ENCODE measurements at regions not wholly inside any gene's neighbourhood (a gene's known extent, or its start where the extent isn't known, plus 50 kb on each side); places are given as distances from the start of the nearest gene placed in this dataset.

DNA sequence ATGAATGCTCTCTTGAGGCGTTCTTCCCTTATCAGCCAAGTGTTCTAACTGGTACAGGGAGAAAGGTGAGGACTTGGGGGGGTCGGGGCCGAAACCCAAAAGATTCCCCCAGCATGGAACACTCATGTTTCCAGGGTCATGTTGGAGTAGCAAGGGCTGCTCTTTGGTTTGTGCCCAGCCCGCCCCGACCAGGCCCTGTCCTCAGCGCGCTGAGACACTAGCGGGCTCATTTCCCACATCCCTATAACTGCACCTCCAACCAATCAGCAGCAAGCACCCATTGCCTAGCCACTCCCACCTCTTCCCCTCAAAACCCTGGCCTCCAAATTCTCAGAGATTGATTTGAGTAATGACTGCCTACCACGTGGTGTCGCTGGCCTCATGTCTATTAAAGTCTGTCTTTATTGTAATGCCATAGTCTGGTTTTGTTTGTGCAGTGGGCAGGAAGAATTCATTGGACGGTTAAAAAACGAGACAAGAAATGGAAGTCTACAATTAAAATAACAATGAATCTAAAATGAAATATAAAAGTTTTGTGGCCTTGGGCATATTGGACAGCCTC lies 1928.4 kb downstream of the STIM2 start:
- WGBS, 4 donors, result 88 to 97% (median 92%) methylated on average over 12 of the region's 12 CpGs
- no peak for ATAC-seq
- no peak for TF ChIP-seq POLR2A (IDR thresholded peaks at IDR 0.05)
- TF ChIP-seq, protein P1, sequence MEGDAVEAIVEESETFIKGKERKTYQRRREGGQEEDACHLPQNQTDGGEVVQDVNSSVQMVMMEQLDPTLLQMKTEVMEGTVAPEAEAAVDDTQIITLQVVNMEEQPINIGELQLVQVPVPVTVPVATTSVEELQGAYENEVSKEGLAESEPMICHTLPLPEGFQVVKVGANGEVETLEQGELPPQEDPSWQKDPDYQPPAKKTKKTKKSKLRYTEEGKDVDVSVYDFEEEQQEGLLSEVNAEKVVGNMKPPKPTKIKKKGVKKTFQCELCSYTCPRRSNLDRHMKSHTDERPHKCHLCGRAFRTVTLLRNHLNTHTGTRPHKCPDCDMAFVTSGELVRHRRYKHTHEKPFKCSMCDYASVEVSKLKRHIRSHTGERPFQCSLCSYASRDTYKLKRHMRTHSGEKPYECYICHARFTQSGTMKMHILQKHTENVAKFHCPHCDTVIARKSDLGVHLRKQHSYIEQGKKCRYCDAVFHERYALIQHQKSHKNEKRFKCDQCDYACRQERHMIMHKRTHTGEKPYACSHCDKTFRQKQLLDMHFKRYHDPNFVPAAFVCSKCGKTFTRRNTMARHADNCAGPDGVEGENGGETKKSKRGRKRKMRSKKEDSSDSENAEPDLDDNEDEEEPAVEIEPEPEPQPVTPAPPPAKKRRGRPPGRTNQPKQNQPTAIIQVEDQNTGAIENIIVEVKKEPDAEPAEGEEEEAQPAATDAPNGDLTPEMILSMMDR (IDR thresholded peaks at IDR 0.05), result no peak

DNA sequence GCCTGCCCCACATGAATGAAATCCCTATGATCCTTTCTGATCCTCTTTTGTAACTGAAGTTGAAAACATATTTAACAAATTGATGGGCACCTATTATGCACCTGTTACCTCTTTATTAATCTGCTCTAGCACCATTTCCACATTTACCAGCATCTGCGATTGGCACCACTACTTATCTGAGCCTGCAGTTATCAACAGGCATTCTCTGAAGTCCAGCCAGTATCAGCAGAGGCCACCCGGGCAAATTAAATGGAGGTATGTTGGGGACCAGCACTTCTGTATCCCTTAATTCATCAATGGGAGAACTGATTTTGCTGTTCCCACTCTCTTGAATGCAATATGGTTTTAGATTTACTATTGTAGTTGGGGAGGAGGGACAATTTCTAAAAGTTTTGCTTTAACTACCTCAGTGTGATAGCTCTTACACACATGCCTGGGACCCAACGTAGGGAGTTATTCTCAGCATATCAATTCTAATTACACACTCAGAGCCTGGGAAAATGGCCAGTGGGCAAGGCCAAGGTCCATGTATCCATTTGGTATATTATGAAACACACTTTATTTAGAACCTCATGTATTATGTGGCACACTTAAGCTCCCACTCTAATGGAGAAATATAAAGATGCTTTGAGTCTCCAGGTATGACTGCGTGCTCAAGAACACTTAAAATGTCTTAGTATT lies 1927.1 kb upstream of the PCDH7 start:
- no peak overlapping the region for H3K4me3 ChIP-seq
- WGBS, 4 donors, result 32 to 53% (median 40%) methylated on average over 4 of the region's 4 CpGs
- H3K9me3 ChIP-seq, result peaks cover 0 to 8% (median 0%) of the 10 kb centered on the region in 12 donors
- peaks cover 0 to 12% (median 0%) of the 10 kb centered on the region in 12 donors for H3K4me1 ChIP-seq
- TF ChIP-seq, protein P1 (IDR thresholded peaks at IDR 0.05), result no peak
- no peak for TF ChIP-seq POLR2A (IDR thresholded peaks at IDR 0.05)
- ATAC-seq, result peak; percentile 98 to 99 (median 98)
- intact Hi-C loops (cut with DNase I), result no loop called here
- H3K27ac ChIP-seq, result peak overlapping the region in 11 of 12 donors; percentile 21 to 89 (median 70)
- DNase-seq, result peak in 4 of 5 donors; percentile 71 to 76 (median 72)
- no peaks in the 10 kb centered on the region for H3K36me3 ChIP-seq
- H3K27me3 ChIP-seq, result no peaks in the 10 kb centered on the region

More for the DNA sequence above, 1928.4 kb downstream of the STIM2 start:
- Histone ChIP-seq H3K27me3 (no peaks in the 10 kb centered on the region), H3K9me3 (peaks cover 0 to 3% (median 0%) of the 10 kb centered on the region in 12 donors), H3K4me1 (peaks cover 0 to 12% (median 0%) of the 10 kb centered on the region in 12 donors), H3K27ac (no peak overlapping the region), H3K36me3 (no peaks in the 10 kb centered on the region), H3K4me3 (no peak overlapping the region)
- intact Hi-C loops (cut with DNase I), result no loop called here
- DNase-seq, result no peak

DNA sequence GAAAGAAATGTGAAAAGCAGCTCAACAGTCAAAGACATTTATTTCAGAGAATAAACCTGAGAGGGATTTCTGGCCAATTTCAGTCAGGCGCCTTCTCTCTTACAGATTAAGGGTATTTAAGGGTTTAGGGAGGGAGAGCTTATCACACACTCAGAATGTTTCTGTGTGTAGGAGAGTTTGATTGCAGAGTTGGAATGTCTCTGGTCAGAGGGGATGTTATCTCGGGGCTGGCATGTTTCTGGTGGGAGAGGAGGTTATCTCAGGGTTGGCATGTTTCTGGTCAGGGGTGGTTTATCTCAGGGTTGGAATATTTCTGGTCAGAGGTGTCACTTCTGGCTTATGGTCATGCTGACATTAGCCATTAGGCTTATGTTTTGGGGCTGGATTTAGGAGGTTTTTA lies 1920.5 kb upstream of the PCDH7 start:
- H3K9me3 ChIP-seq, result peaks cover 0 to 8% (median 0%) of the 10 kb centered on the region in 12 donors
- H3K27me3 ChIP-seq, result no peaks in the 10 kb centered on the region
- DNase-seq (peak in 1 of 5 donors; percentile 18), ATAC-seq (peak; percentile 58 to 92 (median 70))
- TF ChIP-seq, protein P1 (IDR thresholded peaks at IDR 0.05), result no peak
- TF ChIP-seq POLR2A (IDR thresholded peaks at IDR 0.05), result no peak
- peak overlapping the region in 9 of 12 donors; percentile 21 to 82 (median 47) for H3K27ac ChIP-seq
- WGBS, 4 donors, result 10 to 24% (median 17%) methylated on average over 2 of the region's 2 CpGs
- intact Hi-C loops (cut with DNase I), result no loop called here
- H3K36me3 ChIP-seq, result no peaks in the 10 kb centered on the region
- peaks cover 0 to 5% (median 0%) of the 10 kb centered on the region in 12 donors for H3K4me1 ChIP-seq
- H3K4me3 ChIP-seq, result no peak overlapping the region

DNA sequence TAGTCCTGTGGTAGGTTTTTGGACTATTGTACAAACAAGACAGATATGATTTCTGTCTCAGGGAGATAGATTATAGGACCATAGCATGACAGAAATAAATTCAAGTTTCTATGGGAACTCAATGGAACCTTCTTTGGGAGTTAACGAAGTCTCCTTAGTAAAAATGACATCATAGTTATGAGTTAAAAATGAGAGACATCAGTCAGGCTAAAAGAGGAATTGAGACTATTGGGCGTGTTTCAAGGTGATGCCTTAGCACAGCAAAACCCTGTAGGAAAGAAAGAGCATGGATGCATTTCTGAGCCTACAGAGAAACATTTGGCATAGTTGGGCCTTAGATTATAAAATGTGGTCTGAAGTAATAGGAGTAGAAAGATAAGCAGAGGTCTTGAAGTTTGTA lies 1909.1 kb upstream of the PCDH7 start:
- Histone ChIP-seq H3K27me3 (no peaks in the 10 kb centered on the region), H3K36me3 (no peaks in the 10 kb centered on the region), H3K27ac (no peak overlapping the region), H3K9me3 (peaks cover 0 to 28% (median 7%) of the 10 kb centered on the region in 12 donors), H3K4me3 (no peak overlapping the region), H3K4me1 (no peaks in the 10 kb centered on the region)
- 77 to 86% (median 82%) methylated on average over 2 of the region's 2 CpGs for WGBS, 4 donors
- DNase-seq (no peak), ATAC-seq (no peak)
- TF ChIP-seq, protein P1 (IDR thresholded peaks at IDR 0.05), result no peak
- no peak for TF ChIP-seq POLR2A (IDR thresholded peaks at IDR 0.05)
- intact Hi-C loops (cut with DNase I), result no loop called here

All from heart left ventricle (tissue), 16 donors.